K562 (cell line): ENCODE measurements at regions not wholly inside any gene's neighbourhood (a gene's known extent, or its start where the extent isn't known, plus 50 kb on each side); places are given as distances from the start of the nearest gene placed in this dataset.

Experiments used
- ATAC-seq: fragments of 200-7000 bp; cut with Tn5 transposase; 3 replicates; pipeline ENCODE4 v1.9.1; 2020; ENCODE audit warnings: moderate library complexity
- BruUV-seq: library from RNA; stranded (reverse); fragments of 400-500 nt; replicated peaks from 2 replicates; lab custom pipeline; 2021; lab: Mats Ljungman, UMichigan
- CTCF ChIA-PET: fragments of 300-600 bp; formaldehyde crosslinking; extraction: SDS; loops from one replicate; lab custom pipeline; 2021; ENCODE audit warnings: low intra/inter-chr PET ratio; lab: Yijun Ruan, JAX
- POLR2A ChIA-PET: fragments of 300-600, 350-650 bp; sonication (Branson Sonifier 250); formaldehyde crosslinking; extraction: SDS; loops from one replicate; lab custom pipeline; 2021; ENCODE audit warnings: antibody characterized with exemption, inconsistent platforms; lab: Yijun Ruan, JAX
- DNase-seq, 4 experiments: peaks; one replicate each; pipeline versions ENCODE4 v3.0.0 to v3.0.0-alpha.2; 2011 to 2018; ENCODE audit warnings: low spot score in 3 of 4, mixed read lengths in 3 of 4; ENCODE audit errors: extremely low read depth in 1 of 4
- FAIRE-seq: peaks from 2 replicates; lab custom pipeline; 2011; peaks lifted over from hg19 to GRCh38; lab: Jason Lieb, UNC
- H2AFZ ChIP-seq: 2 replicates; pipeline ENCODE4 v1.6.0; 2011; ENCODE audit warnings: low read depth, low read length, control low read depth, inconsistent platforms
- H3K27ac ChIP-seq: fragments of 200-600 bp; 3 replicates; pipeline ENCODE4 v1.8.0; 2011; ENCODE audit warnings: low read depth, mild to moderate bottlenecking, control low read depth, inconsistent platforms, low read length, moderate library complexity, mixed read lengths; ENCODE audit errors: extremely low read depth
- H3K27me3 ChIP-seq, 2 experiments: fragments of 300-600 bp in 1 of 2; 2 replicates in 1 of 2; 3 replicates in 1 of 2; pipeline versions ENCODE4 v1.6.0 to v1.8.0; 2011; ENCODE audit warnings: inconsistent platforms in 2 of 2, low read length in 2 of 2, mild to moderate bottlenecking in 1 of 2, mixed read lengths in 1 of 2, moderate library complexity in 1 of 2; ENCODE audit not compliant: control insufficient read depth in 2 of 2, insufficient read depth in 2 of 2
- H3K36me3 ChIP-seq: fragments of 300-600 bp; 3 replicates; pipeline ENCODE4 v1.8.0; 2011; ENCODE audit warnings: mild to moderate bottlenecking, low read length, inconsistent platforms; ENCODE audit not compliant: control insufficient read depth, insufficient read depth
- H3K4me1 ChIP-seq, 2 experiments: fragments of 200-600 bp in 1 of 2; replicated peaks in 1 of 2; 2 replicates in 1 of 2; 3 replicates in 1 of 2; pipeline versions ENCODE4 v1.5.1 to v1.8.0; 2011; ENCODE audit warnings: inconsistent platforms in 2 of 2, low read length in 2 of 2, mild to moderate bottlenecking in 1 of 2, mixed read lengths in 1 of 2, moderate library complexity in 1 of 2; ENCODE audit not compliant: control insufficient read depth in 2 of 2, insufficient read depth in 2 of 2
- H3K4me2 ChIP-seq: 2 replicates; pipeline ENCODE4 v1.6.1; 2011; ENCODE audit warnings: low read length, control low read depth, inconsistent platforms, mixed read lengths; ENCODE audit not compliant: insufficient read depth
- H3K4me3 ChIP-seq: fragments of 200-600 bp; sonication (generic), shearing (Covaris generic); 2 replicates; pipeline ENCODE4 v1.5.1; 2016; ENCODE audit warnings: control low read depth, inconsistent platforms
- H3K79me2 ChIP-seq: fragments of 200-600 bp; 3 replicates; pipeline ENCODE4 v1.8.0; 2011; ENCODE audit warnings: low read length, inconsistent platforms; ENCODE audit not compliant: control insufficient read depth, insufficient read depth
- H3K9ac ChIP-seq, 2 experiments: 2 replicates each; pipeline versions ENCODE4 v1.6.0 to v1.6.1; 2011; ENCODE audit warnings: low read depth in 2 of 2, low read length in 2 of 2, control low read depth in 1 of 2, inconsistent platforms in 1 of 2, mild to moderate bottlenecking in 1 of 2, mixed read lengths in 1 of 2; ENCODE audit not compliant: insufficient read depth in 1 of 2
- H3K9me1 ChIP-seq: one replicate; pipeline ENCODE4 v1.6.0; 2011; ENCODE audit warnings: inconsistent platforms, mild to moderate bottlenecking, low read length, moderate library complexity; ENCODE audit not compliant: control insufficient read depth, insufficient read depth
- H3K9me3 ChIP-seq: replicated peaks from 2 replicates; pipeline ENCODE4 v1.5.1; 2011; ENCODE audit warnings: low read depth, low read length, inconsistent platforms; ENCODE audit not compliant: control insufficient read depth, insufficient read depth
- H4K20me1 ChIP-seq: replicated peaks from 2 replicates; pipeline ENCODE4 v1.6.1; 2011; ENCODE audit warnings: low read length, inconsistent platforms, mixed read lengths; ENCODE audit not compliant: control insufficient read depth, insufficient read depth
- CEBPG ChIP-seq, 3 experiments: fragments of 200-800 bp in 1 of 3; sonication (Bioruptor generic) in 1 of 3; sonication (generic) in 1 of 3; formaldehyde crosslinking in 1 of 3; IDR thresholded peaks in 2 of 3; conservative IDR thresholded peaks in 1 of 3; 2 replicates each; pipeline versions ENCODE4 v1.6.1 to v1.8.0; 2016 to 2022; ENCODE audit warnings: missing compliant biosample characterization in 2 of 3, missing genetic modification characterization in 2 of 3, mild to moderate bottlenecking in 1 of 3, missing genetic modification reagents in 1 of 3
- CEBPZ ChIP-seq: fragments of 150-350 bp; IDR thresholded peaks from 2 replicates; pipeline ENCODE4 v1.6.1; 2014; ENCODE audit warnings: low read depth, mild to moderate bottlenecking, low read length, borderline replicate concordance
- GABPB2 ChIP-seq: fragments of 250-450 bp; sonication (Bioruptor Pico); conservative IDR thresholded peaks from 2 replicates; pipeline ENCODE4 v1.5.1; 2021; ENCODE audit warnings: mild to moderate bottlenecking
- IRF9 ChIP-seq: fragments of 450-650 bp; IDR thresholded peaks from 2 replicates; pipeline ENCODE4 v1.6.1; 2016; ENCODE audit warnings: missing biosample characterization, missing genetic modification characterization
- SRF ChIP-seq, 2 experiments: fragments of 250-450, 450-650 bp in 1 of 2; sonication (Bioruptor Pico) in 1 of 2; sonication (generic) in 1 of 2; formaldehyde crosslinking; IDR thresholded peaks; 2 replicates each; pipeline versions ENCODE4 v1.5.0 to v1.5.1; 2020 to 2022; ENCODE audit warnings: mild to moderate bottlenecking in 1 of 2, missing genetic modification reagents in 1 of 2
- THRB ChIP-seq: fragments of 450-650 bp; formaldehyde crosslinking; conservative IDR thresholded peaks from 2 replicates; pipeline ENCODE4 v1.4.0; 2022; ENCODE audit warnings: mild to moderate bottlenecking, missing genetic modification characterization
- WGBS: fragments of 100-300 bp; shearing (Covaris generic); methylation state at CpG from one replicate; pipeline ENCODE4 v1.1.6; 2016; ENCODE audit warnings: low coverage, mixed read lengths; ENCODE audit not compliant: insufficient coverage; ENCODE audit errors: missing lambda C conversion rate; 5-methylcytosine and 5-hydroxymethylcytosine counted together
- in situ Hi-C: fragments of 300-500 bp; cut with MboI; formaldehyde crosslinking; loops from 4 replicates; pipeline ENCODE4 v1.15.0; 2018; ENCODE audit warnings: inconsistent platforms, mixed read lengths
- intact Hi-C: fragments of 100-400 bp; cut with micrococcal nuclease; formaldehyde crosslinking; loops from 2 replicates; pipeline ENCODE4 v1.14.2; 2022

GRCh38 chr10:81472927-81473470 is 402.0 kb upstream of the NRG3 start (continued):
- TF ChIP-seq CEBPG (CRISPR knock-in tag; IDR thresholded peaks at IDR 0.05) (no peak), CEBPG (tag; conservative IDR thresholded peaks at IDR 0.05 in 1 of 2, IDR thresholded peaks at IDR 0.05 in 1 of 2) (no peak), THRB (CRISPR knock-in tag) (no peak)
- TF ChIP-seq, all 486 proteins: peak for 0

GRCh38 chr10:81473755-81474154 is 401.2 kb upstream of the NRG3 start:
- WGBS: 0% methylated on average over 4 of the region's 4 CpGs
- intact Hi-C loops (no loop called here), in situ Hi-C loops (no loop called here)
- Histone ChIP-seq H3K79me2 (no peaks in the 10 kb centered on the region), H3K4me3 (no peak overlapping the region), H3K9ac (no peak overlapping the region), H4K20me1 (no peaks in the 10 kb centered on the region), H3K36me3 (no peaks in the 10 kb centered on the region), H3K4me1 (no peaks in the 10 kb centered on the region), H3K27ac (no peak overlapping the region), H2AFZ (no peak overlapping the region), H3K9me3 (no peaks in the 10 kb centered on the region), H3K4me2 (no peak overlapping the region)
- no TSS peak for BruUV-seq
- no peak for ATAC-seq
- POLR2A ChIA-PET: no interaction called here
- TF ChIP-seq SRF (CRISPR knock-in tag; IDR thresholded peaks at IDR 0.05): no peak
- TF ChIP-seq CEBPZ: no peak
- no peak for TF ChIP-seq IRF9 (tag)
- TF ChIP-seq GABPB2 (CRISPR knock-in tag): no peak
- TF ChIP-seq, all 486 proteins: peak for 0
- no peak for DNase-seq
- Histone ChIP-seq H3K27me3 (no peaks in the 10 kb centered on the region), H3K9me1 (no peaks in the 10 kb centered on the region)
- no peak for FAIRE-seq
- CTCF ChIA-PET: no interaction called here
